Activated naive CD8-positive, alpha-beta T cell treated with anti-CD3 and anti-CD28 coated beads, Interleukin-2, amount 50 U/mL, for 16 hours (primary cell): ENCODE measurements at regions not wholly inside any gene's neighbourhood (a gene's known extent, or its start where the extent isn't known, plus 50 kb on each side); places are given as distances from the start of the nearest gene placed in this dataset.

ENCODE experiments used
- DNase-seq: peaks from one replicate; pipeline ENCODE4 v3.0.0-alpha.2; 2020; ENCODE audit warnings: low read depth, low spot score

GRCh38 chr15:62935300-62936081 is 107.1 kb upstream of the TPM1 start:
- no peak for DNase-seq

GRCh38 chr15:62938825-62939224 is 103.7 kb upstream of the TPM1 start:
- DNase-seq = no peak

DNA sequence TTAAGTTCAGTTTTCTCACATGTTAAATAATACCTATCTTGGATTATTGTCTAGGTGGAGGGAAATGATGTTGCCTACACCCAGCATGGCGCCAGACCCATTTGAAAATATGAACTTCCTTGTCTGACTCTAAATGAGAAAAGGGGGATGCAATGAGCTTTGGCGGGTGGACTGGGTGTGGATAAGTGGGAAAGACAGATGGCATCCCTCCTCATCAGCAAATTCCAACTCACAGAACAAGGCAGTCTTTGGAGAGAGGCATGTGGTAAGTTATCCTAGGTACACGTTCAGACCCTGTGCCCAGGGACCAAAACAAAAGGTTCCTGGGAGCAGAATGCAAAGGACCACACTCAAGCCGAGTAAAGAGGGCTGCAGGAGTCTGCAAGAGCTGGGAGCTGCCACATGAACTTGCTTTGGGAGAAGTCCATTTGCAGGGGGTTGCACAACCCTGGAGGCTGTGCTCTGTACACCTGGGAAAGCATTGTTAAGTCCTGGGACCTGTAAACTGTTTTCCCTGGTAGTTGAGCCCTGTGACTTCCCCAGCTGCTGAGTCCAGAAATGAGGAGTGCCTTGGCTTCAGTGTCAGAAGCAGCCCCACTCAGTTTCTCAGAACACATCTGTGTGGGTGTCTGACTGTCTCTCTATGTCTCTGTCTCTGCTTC is 102.3 kb upstream of the TPM1 start:
- no peak for DNase-seq

DNA sequence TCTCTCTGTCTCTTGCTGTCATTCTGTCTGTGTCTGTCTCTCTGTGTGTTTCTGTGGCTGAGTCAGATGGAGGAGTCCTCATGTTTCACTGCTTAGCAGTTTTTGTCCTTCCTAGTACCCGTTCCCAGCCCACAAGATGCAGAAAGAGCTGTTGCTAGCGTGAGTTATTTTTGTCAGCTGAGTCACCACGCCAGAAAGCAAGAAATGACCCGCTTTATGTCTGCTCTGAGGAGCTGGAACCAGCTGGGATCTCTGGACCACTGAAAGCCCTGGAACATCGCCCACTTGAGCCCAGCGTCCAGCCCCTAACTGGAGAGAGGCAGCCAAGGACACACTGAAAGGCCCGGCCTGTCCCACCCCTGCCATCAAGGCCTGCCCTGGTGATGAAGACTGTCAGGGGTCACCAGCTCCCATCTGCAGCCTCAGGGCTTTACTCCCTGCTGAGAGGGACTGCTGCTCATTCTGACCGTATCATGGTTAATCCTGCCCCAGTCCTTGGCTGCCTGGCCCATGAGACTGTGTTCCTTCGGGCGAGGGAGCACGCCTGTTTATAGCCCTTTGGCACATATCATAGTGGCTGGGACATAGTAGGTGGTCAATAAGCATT is 101.7 kb upstream of the TPM1 start:
- DNase-seq = no peak

DNA sequence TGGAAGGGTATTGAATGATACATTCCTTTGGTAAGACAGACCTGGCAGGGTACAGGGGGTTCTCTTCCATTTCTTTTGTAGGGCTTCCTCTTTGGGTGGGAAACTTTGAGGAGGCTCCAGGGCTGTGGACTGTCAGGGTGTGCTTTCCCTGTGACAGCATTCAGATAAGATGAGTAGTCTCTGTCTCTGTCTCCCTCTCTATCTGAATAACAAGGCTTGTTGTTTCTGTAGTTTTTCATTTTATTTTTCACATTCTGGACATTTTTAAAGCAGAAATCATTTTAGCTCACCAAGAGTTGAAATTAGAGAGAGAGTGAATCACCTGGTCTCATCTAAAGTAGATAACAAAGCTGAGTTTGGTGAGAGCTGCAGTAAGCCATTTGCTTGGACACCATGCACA is 100.8 kb upstream of the TPM1 start:
- DNase-seq = no peak

DNA sequence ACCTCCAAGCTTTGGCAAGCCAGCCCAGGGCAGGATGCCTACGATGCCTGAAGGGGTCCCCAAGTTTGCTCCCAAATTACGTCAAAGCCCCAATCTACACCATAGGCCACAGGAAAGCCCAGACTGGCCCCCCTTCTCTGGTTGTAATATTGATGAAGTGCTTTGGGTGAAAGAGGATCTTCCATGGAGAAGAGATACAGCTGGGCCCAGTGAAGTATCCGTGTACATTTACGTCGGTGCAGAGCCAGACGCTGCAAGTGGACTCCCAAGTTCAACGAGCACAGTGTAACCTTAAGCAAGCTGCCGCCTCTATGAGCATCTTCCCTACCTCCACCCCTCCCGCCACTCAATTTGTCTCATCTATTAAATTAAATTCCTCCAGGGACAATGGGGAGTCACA is 100.1 kb upstream of the TPM1 start:
- no peak for DNase-seq

- DNase-seq = no peak
Measured at GRCh38 chr15:62945063-62945462, 97.5 kb upstream of the TPM1 start.

DNA sequence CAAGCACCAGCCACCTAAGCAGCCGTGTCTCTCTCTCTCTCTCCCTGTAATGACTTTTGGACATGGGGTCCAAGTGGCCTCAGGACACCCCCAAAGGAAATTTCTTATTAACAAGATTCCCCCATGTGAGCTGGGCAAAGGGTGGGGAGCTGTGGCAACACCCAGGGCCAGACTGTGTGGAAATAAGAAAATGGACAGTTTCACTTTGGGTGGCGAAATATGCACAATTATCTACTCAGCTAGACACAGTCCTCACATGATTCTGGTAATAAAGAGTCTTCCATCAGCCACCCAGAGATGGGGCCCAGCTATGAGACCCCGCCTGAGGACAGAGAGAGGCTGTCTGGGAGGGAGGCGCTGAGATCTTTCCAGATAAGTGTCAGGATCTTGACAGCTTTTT is 96.8 kb upstream of the TPM1 start:
- no peak for DNase-seq

GRCh38 chr15:62946940-62947339 is 95.6 kb upstream of the TPM1 start:
- no peak for DNase-seq

DNA sequence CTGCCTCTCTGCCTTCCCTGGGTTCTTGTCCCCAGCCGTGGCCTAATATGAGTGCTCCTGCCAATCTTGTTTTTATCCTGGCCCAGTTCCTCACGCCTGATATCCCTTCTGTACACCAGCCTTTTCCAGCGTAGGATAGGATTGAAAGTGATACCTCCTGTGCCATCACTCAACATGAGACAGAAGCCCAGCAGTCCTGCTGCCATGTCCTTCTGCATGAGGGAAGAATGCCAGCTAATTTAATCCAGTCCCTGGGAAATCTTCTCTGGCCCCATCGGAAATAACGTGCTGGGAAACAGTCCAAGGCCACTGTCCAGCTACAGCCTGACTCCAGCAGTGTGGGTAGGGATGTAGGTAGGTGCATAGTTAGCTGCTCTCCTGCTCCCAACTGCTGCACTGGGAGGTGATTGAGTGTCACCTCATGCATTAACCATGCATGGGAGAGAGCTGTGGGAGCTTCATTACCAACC is 92.0 kb upstream of the TPM1 start:
- DNase-seq = no peak

DNA sequence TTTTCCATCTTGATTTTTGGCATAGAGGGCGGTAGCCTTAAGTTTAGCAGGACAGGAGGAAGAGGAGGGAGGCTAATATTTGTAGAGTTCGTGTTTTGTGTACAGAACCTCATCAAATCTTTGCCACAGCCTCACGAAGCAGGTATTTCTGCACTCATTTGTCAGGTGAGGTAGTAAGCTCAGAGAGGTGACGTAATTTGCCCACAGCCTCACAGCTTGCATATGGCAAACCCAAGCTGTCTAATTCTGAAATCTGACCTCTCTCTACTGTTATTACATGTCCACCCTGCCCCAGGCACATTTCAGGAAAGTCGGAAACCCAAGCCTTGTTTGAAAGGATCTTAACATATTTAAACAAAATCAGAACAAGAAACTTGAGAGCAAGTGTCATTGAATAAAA is 91.1 kb upstream of the TPM1 start:
- no peak for DNase-seq

GRCh38 chr15:62953021-62953420 is 89.5 kb upstream of the TPM1 start:
- DNase-seq = no peak

- no peak for DNase-seq
Measured at GRCh38 chr15:62953496-62954045, 89.0 kb upstream of the TPM1 start.

DNA sequence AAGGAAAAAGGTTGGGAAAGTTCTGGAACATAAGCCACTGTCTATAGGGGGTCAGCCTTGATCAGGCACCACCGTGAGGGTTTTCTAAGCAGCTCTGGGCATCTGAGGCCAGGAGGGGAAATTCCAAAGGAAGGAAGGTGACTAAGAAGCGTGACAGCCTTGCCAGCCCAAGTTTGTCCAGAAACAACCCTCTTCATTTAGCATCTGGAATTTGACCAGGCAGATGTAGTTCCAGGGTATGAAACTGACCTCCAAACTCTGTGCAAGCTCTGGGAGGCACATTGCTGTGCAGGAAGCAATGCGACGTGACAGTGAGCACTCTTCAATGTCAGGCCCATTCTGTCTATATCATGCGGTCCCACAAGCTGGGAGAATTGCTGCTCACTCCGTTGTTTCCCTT is 85.4 kb upstream of the TPM1 start:
- no peak for DNase-seq

- no peak for DNase-seq
Measured at GRCh38 chr15:62958528-62959363, 83.8 kb upstream of the TPM1 start.

DNA sequence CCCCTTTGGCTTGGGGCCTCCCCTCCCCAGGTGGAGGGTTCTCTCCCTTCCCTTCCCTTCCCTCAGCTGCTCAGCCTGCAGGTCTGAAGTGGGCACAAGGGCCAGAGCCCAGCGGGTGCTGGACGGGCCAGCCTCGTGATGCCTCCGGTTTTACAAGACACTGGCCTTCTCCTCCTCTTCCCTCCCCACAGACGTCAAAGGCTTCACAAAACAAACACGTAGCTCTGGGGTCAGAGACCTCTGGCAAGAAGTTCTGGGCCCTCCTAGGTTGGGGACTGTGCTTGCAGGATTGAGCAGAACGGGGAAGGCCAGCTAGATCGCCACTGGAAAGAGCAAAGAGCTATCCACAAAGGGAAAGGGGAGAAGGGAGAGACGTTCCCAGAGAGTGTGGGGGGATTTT is 81.4 kb upstream of the TPM1 start:
- no peak for DNase-seq

- no peak for DNase-seq
Measured at GRCh38 chr15:62962101-62962995, 80.2 kb upstream of the TPM1 start.

DNA sequence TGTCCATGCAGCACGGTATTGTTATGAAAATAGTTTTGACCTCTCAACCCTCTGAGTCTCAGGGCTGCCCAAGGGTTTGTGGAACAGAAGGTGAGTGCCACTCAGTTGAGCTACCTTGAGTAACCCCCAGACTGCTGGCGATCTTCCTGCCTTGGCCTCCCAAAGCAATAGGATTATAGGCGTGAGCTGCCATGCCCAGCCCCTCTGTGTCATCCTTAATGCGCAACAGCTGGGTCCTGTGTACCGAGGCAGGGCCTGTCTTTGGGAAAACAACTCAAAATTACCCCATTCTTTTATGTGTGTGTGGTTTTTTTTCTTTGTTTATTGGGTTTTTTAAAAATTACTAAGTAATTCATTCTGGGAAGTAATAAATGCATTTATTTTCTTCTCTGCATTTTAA is 78.3 kb upstream of the TPM1 start:
- no peak for DNase-seq

GRCh38 chr15:62966294-62967078 is 76.1 kb upstream of the TPM1 start:
- DNase-seq = no peak

GRCh38 chr15:62968699-62969098 is 73.8 kb upstream of the TPM1 start:
- no peak for DNase-seq
